GM18861 (cell line): ENCODE measurements at regions not wholly inside any gene's neighbourhood (a gene's known extent, or its start where the extent isn't known, plus 50 kb on each side); places are given as distances from the start of the nearest gene placed in this dataset.
"Not testable (repeated sequence)": the region's sequence is repeated elsewhere in the genome, so short reads cannot be mapped to it uniquely, and the experiment has no call there.

Experiments used
- ATAC-seq: cut with Tn5 transposase; IDR thresholded peaks from one replicate; pipeline ENCODE4 v1.9.1; 2021; ENCODE audit not compliant: unreplicated experiment

GRCh38 chr7:45401851-45402250 lies 172.3 kb upstream of the ADCY1 start:
- no peak for ATAC-seq

DNA sequence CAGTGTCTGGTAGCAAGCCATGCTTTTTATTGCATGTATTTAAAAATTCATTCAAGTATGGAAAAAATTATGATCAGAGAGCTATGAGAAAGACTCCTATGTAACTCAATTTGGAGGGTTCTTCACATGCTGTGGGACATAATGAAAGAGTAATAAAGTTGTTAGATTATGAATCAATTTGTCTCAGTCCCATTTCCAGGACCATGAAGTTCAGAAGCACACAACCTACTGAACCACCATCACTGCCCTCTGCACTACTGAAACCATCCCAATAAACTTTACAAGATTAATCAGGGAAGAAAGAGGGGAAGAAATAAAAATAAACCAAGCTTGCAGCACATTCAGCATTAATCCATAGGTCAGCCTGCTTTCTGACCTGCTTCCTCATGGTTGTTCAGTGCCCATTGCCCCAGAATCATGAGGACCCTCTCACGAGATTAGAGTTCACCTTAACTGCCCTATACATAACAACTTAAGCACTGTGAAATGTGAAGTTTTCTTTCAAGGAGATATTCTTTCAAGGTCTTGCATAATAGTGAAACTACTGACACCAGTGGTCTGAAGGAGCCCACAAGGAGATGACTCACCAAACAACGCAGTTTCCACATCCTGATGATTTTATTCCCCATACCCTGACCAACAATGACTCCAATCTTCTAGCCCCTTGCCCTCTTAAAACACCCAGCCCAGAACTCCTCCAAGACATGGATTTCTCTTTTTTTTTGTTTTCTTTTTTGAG lies 171.5 kb upstream of the ADCY1 start:
- no peak for ATAC-seq

DNA sequence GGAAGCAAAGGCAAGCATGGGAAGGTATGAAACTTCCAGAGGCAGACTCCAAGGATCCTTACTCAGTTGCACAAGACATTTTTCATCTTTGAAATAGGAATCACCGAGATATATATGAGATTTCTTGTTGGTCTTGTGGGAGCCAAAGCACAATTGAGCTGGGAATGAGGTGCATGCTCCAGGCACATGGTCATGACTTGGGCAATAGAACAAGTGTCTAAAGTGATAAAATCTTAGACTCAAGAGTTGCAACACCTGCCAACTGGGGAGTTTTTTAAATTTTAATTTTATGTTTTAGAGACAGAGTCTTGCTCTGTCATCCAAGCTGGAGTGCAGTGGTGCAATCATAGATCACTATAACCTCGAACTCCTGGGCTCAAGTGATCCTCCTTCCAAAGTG lies 169.5 kb upstream of the ADCY1 start:
- no peak for ATAC-seq

DNA sequence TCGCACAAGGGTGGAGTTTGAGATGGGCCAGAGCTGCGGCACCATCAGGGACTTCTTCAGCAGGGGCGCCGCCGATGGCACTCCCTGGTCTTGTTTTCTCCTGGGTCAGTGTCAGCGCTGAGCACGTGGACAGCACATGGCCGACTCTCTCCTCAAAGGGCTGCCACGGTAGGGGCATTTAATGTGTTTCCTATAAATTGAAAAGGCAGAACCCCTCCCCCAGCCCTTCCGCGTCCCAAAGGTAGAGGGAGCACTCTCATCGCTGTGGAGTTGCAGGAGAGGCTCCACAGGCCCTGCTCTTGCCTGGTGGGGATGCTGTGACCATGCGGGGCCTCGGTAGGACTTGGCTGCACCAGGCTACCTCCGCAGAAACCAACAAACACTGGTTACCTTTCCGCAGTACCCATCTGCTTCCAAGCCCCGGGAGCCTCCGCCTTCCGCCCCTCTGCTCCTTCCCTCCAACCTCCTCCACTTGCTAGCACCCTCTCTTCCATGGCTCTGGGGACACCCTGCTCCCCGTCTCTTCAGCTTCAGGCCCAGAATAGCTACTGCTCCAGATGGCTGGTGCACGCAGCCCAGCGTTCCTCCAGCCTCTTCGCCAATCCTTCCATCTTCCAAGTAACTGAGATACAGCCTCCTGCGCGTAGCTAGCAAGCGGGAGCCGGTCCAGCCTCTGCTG lies 166.3 kb upstream of the ADCY1 start:
- ATAC-seq = no peak

DNA sequence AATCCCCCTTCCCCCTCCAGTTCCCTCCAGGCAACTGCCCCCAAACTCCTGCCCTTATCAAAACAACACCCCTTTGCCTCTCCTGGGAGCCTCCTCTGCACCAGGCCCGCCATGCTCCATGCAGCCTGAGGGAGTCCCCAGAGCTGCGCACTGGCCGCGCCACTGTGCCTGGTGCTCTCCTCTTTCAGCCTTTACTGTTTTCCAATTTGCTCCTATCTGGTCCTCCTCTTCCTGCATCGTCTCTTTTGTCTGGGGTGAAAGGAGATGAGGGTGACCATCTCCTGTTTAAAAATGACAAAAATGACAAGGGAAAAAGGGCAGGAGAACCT lies 165.8 kb upstream of the ADCY1 start:
- ATAC-seq = no peak

DNA sequence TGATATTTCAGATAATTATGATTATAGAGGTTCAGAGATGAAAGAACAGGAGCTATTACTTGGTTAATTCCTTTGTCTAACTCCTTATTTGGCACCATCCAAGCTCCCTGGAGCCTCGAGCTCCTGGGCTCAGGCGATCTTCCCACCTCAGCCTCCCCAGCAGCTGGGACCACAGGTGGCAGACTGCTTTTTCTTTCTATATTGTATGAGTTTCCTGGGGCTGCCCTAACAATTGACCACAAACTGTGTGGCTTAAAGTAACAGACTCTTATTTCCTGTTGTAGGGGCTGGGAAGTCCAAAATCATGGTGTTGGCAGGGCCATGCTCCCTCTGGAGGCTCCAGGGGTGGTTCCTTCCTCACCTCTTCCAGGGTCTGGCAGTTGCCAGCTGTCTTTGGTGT lies 163.3 kb upstream of the ADCY1 start:
- ATAC-seq = no peak

GRCh38 chr7:45413419-45413818 lies 160.7 kb upstream of the ADCY1 start:
- no peak for ATAC-seq

DNA sequence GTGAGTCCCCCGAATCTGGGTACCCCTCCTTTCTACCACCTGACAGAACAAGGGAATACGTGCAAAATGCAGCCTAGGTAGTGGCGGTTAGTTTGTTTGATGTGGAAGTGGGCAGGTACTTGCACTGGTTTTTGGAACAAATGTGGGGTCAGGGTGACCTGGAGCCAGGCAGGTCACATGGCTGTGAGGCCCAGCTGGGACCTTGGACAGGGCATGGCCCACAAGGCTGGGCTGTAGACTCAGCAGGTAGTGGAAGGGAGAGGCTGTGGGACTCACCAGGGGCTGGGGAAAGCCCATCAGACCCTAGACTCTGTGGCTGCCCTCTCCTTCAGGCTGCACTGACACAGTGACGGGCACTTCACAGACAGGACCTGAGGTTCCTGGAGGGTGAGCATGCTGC lies 159.9 kb upstream of the ADCY1 start:
- ATAC-seq = no peak

- no peak for ATAC-seq
These were observed 158.9 kb upstream of the ADCY1 start for GRCh38 chr7:45415265-45415664.

DNA sequence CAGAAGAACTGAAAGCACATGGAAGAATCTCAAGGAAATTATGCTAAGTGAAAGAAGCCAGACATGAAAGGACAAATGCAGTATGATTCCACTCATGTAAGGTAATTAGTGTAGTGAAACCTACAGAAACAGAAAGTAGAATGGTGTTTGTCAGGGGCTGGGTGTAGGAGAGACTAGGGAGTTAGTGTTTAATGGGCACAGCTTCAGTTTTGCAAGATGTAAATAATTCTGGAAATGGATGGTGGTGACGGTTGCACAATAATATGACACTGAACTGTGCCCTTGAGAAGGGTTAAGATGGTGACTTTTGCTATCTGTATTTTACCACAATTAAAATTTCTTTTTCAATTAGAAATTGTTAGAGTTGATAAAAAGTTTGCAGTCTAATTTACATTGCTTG lies 157.3 kb upstream of the ADCY1 start:
- no peak for ATAC-seq

DNA sequence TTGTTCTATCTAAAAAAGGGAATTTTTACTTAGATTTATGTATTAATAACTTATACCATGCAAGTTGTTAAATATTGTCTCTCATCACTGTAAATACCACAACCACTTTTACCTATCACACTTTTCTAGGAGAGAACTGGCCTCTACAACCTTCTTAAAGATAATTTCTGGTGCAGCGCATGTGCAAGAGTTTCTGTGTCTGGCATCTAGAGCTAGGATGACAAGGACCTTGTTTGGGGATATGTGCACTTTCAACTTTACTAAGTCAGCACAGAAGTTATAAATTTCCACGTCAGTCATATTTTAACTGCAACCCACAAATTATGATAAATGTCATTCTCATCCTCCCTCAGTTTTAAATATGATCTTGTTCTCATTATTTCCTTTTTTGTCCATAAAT lies 156.9 kb upstream of the ADCY1 start:
- ATAC-seq = no peak

DNA sequence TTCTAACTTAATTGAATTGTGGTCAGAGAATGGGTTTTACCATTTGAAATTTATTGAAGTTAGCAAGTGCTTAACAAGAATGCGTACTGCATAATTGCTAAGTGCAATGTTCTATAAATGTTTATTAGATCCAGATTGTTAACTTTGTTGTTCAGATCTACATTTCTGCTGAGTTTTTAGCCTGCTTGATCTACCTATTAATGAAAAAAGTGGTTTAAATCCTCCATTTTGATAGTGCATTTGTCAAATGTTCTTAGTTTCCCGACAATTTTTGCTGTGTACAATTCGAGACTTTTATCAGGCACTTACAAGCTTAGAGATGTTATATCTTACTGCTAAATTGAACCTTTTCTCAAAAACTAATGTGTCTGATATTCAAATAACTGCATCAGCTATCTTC lies 156.4 kb upstream of the ADCY1 start:
- ATAC-seq = no peak

DNA sequence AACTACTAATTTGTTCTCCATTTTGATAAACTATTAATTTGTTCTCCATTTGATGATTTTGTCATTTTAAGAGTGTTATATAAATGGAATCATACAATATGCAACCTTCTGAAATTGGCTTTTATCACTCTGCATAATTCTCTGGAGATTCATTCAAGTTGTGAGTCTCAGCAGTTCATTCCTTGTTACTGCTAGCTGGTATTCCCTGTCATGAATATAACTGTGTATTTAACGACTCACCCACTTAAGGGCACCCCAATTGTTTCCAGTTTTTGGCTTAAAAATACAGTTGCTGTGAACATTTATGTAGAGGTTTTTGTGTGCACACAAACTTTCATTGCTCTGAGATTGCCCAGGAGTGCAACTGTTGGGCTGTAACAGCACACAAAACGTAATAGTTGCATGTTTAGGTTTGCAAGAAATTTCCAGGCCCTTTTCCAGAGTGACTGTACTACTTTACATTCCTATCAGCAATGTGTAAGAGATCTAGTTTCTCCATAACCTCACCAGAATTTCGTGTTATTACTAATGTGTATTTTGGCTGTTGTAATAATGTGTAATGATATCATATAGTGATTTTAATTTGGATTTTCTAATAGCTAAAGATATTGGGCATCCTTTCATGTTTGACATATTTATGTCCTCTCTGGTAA lies 153.2 kb upstream of the ADCY1 start:
- ATAC-seq = no peak

DNA sequence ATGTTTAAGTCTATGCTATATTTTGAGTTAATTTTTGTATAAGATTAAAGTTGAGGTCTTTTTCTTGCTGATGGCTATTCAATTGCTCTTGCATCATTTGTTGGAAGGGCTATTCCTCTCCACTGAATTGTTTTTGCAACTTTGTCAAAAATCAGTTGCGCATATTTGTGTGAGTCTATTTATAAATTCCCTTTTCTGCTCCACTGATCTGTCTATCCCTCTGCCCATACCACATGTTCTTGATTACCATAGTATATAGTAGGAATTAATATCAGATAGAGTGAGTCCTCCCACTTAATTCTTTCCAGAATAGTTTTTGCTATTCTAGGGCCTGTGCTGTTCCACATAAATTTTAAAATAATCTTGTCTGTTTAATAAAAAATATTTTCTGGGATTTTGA lies 152.4 kb upstream of the ADCY1 start:
- no peak for ATAC-seq

DNA sequence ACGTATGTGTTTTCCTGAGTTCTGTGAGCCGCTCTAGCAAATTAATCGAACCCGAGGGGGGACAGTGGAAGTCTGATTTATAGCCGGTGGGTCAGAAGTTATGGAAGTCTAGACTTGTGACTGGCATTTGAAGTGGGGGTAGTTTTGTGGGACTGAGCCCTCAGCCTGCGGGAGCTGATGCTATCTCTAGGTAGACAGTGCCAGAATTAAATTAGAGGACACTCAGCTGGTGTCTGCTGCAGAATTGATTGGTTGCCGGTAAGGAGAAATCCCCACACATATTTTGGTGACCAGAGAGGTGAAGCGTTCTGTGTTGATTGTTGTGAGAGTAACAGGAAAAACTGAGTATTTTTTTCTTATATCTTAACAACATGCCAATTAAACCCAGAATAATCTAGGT lies 143.8 kb upstream of the ADCY1 start:
- ATAC-seq = no peak

GRCh38 chr7:45434167-45434784 lies 139.9 kb upstream of the ADCY1 start:
- ATAC-seq = no peak

DNA sequence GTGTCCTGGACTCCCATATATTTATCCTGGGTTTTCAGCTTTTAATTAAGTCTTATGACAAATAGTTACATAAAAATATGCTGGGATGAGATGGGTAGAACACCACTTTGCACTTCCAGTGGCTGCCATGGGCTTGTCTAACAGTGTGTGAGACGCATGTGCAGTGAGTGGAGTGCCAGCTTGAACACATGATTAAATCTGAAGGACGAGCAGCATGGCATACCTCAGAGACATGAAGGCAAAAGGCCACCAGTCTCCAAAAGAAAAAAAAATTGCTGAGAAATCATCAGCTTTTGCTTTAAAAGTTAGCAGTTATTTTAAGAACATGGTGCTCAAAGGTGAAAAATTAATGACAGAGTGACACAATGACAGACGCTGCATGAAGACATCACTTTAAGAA lies 139.0 kb upstream of the ADCY1 start:
- ATAC-seq = no peak

GRCh38 chr7:45435846-45436245 lies 138.3 kb upstream of the ADCY1 start:
- ATAC-seq = no peak

DNA sequence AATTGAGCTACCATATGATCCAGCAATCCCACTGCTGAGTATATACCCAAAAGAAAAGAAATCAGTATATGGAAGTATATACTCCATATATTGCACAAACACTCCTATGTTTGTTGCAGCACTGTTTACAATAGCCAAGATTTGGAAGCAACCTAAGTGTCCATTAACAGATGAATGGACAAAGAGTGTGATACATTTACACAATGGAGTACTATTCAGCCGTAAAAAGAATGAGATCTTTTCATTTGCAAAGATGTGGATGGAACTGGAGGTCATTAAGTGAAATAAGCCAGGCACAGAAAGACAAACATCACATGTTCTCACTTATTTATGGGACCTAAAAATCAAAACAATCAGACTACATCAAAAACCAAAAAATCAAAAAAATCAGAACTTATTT lies 133.4 kb upstream of the ADCY1 start:
- ATAC-seq = not testable (repeated sequence)

GRCh38 chr7:45443263-45443662 lies 130.9 kb upstream of the ADCY1 start:
- ATAC-seq = no peak

DNA sequence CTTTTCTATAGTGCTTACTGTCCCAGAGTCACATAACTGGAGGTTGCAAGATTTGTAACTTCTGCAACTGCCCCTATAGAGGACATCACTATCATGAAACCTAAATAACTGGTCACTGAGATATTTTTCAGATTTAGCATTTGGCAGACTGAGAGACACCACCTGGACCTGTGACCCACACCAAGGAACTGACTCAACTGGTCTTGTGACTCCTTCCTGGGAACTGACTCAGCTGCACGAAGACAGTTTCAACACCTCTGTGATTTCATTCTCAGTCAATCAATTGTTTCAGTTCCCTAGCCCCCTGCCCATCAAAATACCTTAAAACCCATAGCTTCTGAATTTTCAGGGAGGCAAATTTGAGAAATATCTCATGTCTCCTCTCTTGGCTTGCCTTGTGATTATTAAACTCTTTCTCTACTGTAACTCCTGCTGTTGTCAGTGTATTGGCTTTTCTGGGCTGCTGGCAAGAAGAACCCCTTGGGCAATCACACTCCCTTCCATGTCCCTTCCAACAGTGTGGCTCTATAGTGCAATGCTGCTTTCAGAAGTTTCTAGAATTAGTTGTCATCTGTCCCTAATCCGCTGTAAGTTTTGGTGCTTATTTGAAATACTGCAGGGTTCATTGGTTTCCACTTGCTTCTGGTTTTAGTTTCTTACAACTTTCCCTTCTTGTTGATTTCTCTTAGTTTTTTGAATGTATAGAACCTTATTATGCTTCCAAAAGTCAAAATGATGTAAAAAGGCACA lies 127.8 kb upstream of the ADCY1 start:
- peak; percentile 96 for ATAC-seq
